ENCODE measurements at regions not wholly inside any gene's neighbourhood (a gene's known extent, or its start where the extent isn't known, plus 50 kb on each side); places are given as distances from the start of the nearest gene placed in this dataset.

DNA sequence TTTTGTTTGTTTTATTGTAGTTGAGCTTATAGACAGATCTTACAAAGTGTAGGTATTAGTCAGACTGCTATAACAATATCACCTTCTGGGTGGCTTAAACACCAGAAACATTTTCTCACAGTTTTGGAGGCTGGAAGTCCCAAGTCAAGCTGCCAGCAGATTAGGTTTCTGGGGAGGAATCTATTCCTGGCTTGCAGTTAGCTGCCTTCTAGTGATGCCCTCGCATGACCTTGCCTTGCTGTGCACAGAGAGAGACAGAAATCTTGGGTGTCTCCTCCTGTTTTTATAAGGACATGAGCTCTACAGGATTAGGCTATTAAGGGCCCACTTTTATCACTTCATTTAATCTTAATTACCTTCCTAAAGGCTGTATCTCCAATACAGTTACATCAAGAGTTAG lies 1635.2 kb downstream of the FAM181B start:
- Histone ChIP-seq H3K4me3 (ENCODE audit: insufficient read length, low read depth) (no peak overlapping the region), H3K9ac (ENCODE audit: insufficient read length, low read depth) (no peak overlapping the region), H3K4me1 (ENCODE audit: insufficient read depth, insufficient read length) (no peaks in the 10 kb centered on the region), H3K9me3 (ENCODE audit: insufficient read depth, low read length) (no peaks in the 10 kb centered on the region), H3K27me3 (ENCODE audit: insufficient read depth, insufficient read length) (no peaks in the 10 kb centered on the region), H3K36me3 (ENCODE audit: insufficient read depth, insufficient read length, low read length) (no peaks in the 10 kb centered on the region)
- no peak for DNase-seq (ENCODE audit: low read depth, low spot score)
- no peak for TF ChIP-seq ZNF274 (IDR thresholded peaks at IDR 0.05; ENCODE audit: low read depth, low read length)
- no peak for TF ChIP-seq YY1 (IDR thresholded peaks at IDR 0.05; ENCODE audit: insufficient read depth, insufficient read length)
- no peak for TF ChIP-seq SUZ12 (IDR thresholded peaks at IDR 0.05; ENCODE audit: extremely low read depth, insufficient read depth, insufficient read length)

DNA sequence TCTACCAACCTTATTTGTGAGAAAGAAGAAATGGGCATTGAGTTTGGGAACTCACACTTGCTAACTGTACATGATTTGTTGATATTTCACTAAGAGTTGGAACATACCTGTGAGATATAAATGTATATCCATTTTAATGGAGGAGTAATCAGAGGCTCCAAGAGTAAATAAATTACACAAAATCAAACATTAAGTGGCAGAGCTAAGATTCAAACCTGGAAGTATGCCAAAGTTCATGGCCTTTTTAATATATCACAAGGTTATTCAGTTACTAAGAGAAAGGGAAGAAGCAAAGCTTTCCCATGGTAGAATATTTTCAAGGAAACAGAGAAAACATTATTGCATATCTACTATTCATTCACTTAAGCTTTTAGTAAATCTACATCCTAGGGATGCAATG lies 1641.1 kb downstream of the FAM181B start:
- DNase-seq (ENCODE audit: low read depth, low spot score) = no peak
- Histone ChIP-seq H3K9me3 (ENCODE audit: insufficient read depth, low read length) (no peaks in the 10 kb centered on the region), H3K9ac (ENCODE audit: insufficient read length, low read depth) (no peak overlapping the region), H3K4me3 (ENCODE audit: insufficient read length, low read depth) (no peak overlapping the region), H3K36me3 (ENCODE audit: insufficient read depth, insufficient read length, low read length) (no peaks in the 10 kb centered on the region), H3K27me3 (ENCODE audit: insufficient read depth, insufficient read length) (no peaks in the 10 kb centered on the region), H3K4me1 (ENCODE audit: insufficient read depth, insufficient read length) (no peaks in the 10 kb centered on the region)
- TF ChIP-seq ZNF274 (IDR thresholded peaks at IDR 0.05; ENCODE audit: low read depth, low read length) (no peak), YY1 (IDR thresholded peaks at IDR 0.05; ENCODE audit: insufficient read depth, insufficient read length) (no peak), SUZ12 (IDR thresholded peaks at IDR 0.05; ENCODE audit: extremely low read depth, insufficient read depth, insufficient read length) (no peak)

DNA sequence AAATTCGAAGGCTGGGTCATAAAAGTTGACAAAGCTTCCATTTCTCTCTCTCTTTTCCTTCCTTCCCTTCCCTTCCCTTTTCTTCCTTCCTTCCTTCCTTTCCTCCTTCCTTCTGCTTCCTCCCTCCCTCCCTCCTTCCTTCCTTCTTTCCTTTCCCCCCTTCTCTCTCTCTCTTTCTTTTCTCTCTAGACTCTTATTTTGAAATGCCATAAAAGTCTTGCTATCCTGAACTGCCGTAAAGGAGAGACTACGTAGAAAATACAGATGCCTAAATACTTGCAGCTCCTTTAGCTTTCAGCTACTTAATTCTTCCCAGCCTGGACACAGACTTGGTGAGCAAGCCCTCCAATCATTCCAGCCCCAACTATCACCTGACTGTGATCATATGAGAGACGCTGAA lies 1644.4 kb downstream of the FAM181B start:
- H3K9ac ChIP-seq (ENCODE audit: insufficient read length, low read depth) = no peak overlapping the region
- H3K4me1 ChIP-seq (ENCODE audit: insufficient read depth, insufficient read length) = no peaks in the 10 kb centered on the region
- TF ChIP-seq SUZ12 (IDR thresholded peaks at IDR 0.05; ENCODE audit: extremely low read depth, insufficient read depth, insufficient read length) = no peak
- no peaks in the 10 kb centered on the region for H3K9me3 ChIP-seq (ENCODE audit: insufficient read depth, low read length)
- no peak overlapping the region for H3K4me3 ChIP-seq (ENCODE audit: insufficient read length, low read depth)
- H3K36me3 ChIP-seq (ENCODE audit: insufficient read depth, insufficient read length, low read length) = no peaks in the 10 kb centered on the region
- H3K27me3 ChIP-seq (ENCODE audit: insufficient read depth, insufficient read length) = no peaks in the 10 kb centered on the region
- DNase-seq (ENCODE audit: low read depth, low spot score) = no peak

DNA sequence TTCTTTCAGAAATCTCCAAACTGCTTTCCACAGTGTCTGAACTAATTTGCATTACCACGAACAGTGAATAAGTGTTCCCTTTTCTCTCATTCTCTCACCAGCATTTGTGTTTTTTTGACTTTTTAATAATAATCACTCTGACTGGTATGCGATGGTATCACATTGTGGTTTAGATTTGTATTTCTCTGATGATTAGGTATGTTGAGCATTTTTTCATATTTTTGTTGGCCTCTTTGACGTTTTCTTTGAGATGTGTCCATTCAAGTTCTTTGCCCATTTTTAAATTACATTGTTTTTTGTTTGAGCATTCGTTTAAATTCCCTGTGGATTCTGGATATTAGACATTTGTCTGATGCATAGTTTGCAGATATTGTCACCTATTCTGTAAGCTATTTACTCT lies 1639.6 kb upstream of the TENM4 start:
- no peak for DNase-seq (ENCODE audit: low read depth, low spot score)
- Histone ChIP-seq H3K36me3 (ENCODE audit: insufficient read depth, insufficient read length, low read length) (no peaks in the 10 kb centered on the region), H3K9me3 (ENCODE audit: insufficient read depth, low read length) (no peaks in the 10 kb centered on the region), H3K4me1 (ENCODE audit: insufficient read depth, insufficient read length) (no peaks in the 10 kb centered on the region), H3K27me3 (ENCODE audit: insufficient read depth, insufficient read length) (no peaks in the 10 kb centered on the region), H3K9ac (ENCODE audit: insufficient read length, low read depth) (no peak overlapping the region), H3K4me3 (ENCODE audit: insufficient read length, low read depth) (no peak overlapping the region)
- TF ChIP-seq YY1 (IDR thresholded peaks at IDR 0.05; ENCODE audit: insufficient read depth, insufficient read length) = no peak
- TF ChIP-seq SUZ12 (IDR thresholded peaks at IDR 0.05; ENCODE audit: extremely low read depth, insufficient read depth, insufficient read length) = no peak
- no peak for TF ChIP-seq ZNF274 (IDR thresholded peaks at IDR 0.05; ENCODE audit: low read depth, low read length)

DNA sequence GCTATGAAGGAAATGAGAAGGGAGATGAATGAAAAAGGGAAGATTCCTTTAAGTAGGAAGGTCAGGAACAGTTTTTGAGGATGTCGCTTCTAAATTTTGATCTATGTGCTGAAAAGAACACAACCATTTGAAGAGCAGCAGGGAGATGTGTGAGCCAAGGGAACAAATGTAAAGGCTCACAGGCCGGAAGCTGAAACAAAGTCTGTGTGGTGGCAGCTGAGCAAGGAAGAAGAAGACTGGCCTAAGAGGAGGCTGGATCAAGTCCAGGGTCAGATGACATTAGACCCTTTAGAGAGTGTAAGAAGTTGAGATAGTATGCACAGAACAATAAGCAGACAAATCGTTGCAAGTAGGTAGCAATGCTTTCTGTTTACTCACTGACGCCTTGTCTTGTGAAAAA lies 1631.4 kb upstream of the TENM4 start:
- no peak for DNase-seq (ENCODE audit: low read depth, low spot score)
- Histone ChIP-seq H3K9ac (ENCODE audit: insufficient read length, low read depth) (no peak overlapping the region), H3K4me3 (ENCODE audit: insufficient read length, low read depth) (no peak overlapping the region), H3K9me3 (ENCODE audit: insufficient read depth, low read length) (no peaks in the 10 kb centered on the region), H3K36me3 (ENCODE audit: insufficient read depth, insufficient read length, low read length) (no peaks in the 10 kb centered on the region), H3K4me1 (ENCODE audit: insufficient read depth, insufficient read length) (no peaks in the 10 kb centered on the region), H3K27me3 (ENCODE audit: insufficient read depth, insufficient read length) (no peaks in the 10 kb centered on the region)
- no peak for TF ChIP-seq ZNF274 (IDR thresholded peaks at IDR 0.05; ENCODE audit: low read depth, low read length)
- TF ChIP-seq YY1 (IDR thresholded peaks at IDR 0.05; ENCODE audit: insufficient read depth, insufficient read length) = no peak
- no peak for TF ChIP-seq SUZ12 (IDR thresholded peaks at IDR 0.05; ENCODE audit: extremely low read depth, insufficient read depth, insufficient read length)

DNA sequence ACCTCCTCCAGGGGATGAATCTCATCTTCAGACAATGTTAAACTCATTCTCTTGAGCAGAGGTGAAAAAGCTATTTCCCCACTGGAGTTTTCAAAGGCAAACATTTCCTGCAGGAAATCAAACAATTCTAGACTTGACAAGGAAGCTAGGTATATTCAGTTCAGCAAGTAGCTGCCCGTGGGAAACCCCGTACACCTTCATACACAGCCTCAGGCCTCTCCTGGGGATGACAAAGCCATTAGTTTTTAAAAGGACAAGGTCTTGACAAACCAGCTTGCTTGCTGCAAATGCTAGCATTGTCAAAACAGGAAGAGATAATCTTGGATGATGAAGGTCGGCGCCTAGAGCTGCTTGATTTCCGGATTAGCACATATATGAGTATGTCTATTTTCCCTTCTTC lies 1630.8 kb upstream of the TENM4 start:
- no peak for TF ChIP-seq YY1 (IDR thresholded peaks at IDR 0.05; ENCODE audit: insufficient read depth, insufficient read length)
- no peak for TF ChIP-seq SUZ12 (IDR thresholded peaks at IDR 0.05; ENCODE audit: extremely low read depth, insufficient read depth, insufficient read length)
- TF ChIP-seq ZNF274 (IDR thresholded peaks at IDR 0.05; ENCODE audit: low read depth, low read length) = no peak
- H3K36me3 ChIP-seq (ENCODE audit: insufficient read depth, insufficient read length, low read length) = no peaks in the 10 kb centered on the region
- H3K9me3 ChIP-seq (ENCODE audit: insufficient read depth, low read length) = no peaks in the 10 kb centered on the region
- DNase-seq (ENCODE audit: low read depth, low spot score) = no peak
- no peaks in the 10 kb centered on the region for H3K4me1 ChIP-seq (ENCODE audit: insufficient read depth, insufficient read length)
- H3K4me3 ChIP-seq (ENCODE audit: insufficient read length, low read depth) = no peak overlapping the region
- no peaks in the 10 kb centered on the region for H3K27me3 ChIP-seq (ENCODE audit: insufficient read depth, insufficient read length)
- H3K9ac ChIP-seq (ENCODE audit: insufficient read length, low read depth) = no peak overlapping the region

DNA sequence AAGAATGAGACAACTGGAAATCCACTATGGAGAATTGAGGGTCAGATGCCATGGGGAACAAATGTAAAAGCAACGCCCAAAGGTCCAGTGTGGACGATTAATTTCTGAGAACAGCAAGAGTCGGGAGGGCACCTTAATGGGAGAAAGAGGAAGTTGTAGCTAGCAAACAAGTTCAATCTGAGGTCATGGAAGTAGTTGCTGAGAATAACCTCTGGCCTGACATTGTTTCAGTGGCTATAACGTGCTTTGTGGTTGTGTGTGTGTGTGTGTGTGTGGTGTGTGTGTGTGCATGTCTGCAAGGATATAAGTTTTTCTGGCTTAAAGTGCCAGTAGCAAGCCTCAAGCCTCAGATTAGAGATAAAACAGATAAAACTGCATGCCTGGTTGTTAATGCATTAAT lies 1630.1 kb upstream of the TENM4 start:
- Histone ChIP-seq H3K9me3 (ENCODE audit: insufficient read depth, low read length) (no peaks in the 10 kb centered on the region), H3K9ac (ENCODE audit: insufficient read length, low read depth) (no peak overlapping the region), H3K36me3 (ENCODE audit: insufficient read depth, insufficient read length, low read length) (no peaks in the 10 kb centered on the region), H3K4me3 (ENCODE audit: insufficient read length, low read depth) (no peak overlapping the region), H3K27me3 (ENCODE audit: insufficient read depth, insufficient read length) (no peaks in the 10 kb centered on the region), H3K4me1 (ENCODE audit: insufficient read depth, insufficient read length) (no peaks in the 10 kb centered on the region)
- DNase-seq (ENCODE audit: low read depth, low spot score) = no peak
- TF ChIP-seq ZNF274 (IDR thresholded peaks at IDR 0.05; ENCODE audit: low read depth, low read length) = no peak
- TF ChIP-seq SUZ12 (IDR thresholded peaks at IDR 0.05; ENCODE audit: extremely low read depth, insufficient read depth, insufficient read length) = no peak

DNA sequence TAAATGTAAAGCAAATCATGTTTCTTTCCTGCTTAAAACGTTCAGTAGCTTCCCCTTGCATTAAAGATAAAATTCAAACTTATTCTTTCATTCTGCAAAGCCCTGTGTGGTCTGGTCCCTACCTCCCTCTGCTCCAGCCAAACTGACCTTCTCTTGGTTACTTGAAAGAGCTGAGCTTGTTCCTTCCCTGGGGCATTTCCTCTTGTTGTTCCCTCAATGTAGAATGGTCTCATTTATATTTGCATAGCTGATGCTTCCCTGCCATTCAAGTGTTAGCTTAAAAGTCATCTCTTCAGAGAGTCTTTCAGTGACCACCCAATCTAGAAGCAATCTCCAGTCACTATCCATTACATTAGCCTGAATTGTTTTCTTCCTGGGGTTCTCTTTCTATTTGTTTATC lies 1618.5 kb upstream of the TENM4 start:
- Histone ChIP-seq H3K27me3 (ENCODE audit: insufficient read depth, insufficient read length) (no peaks in the 10 kb centered on the region), H3K9ac (ENCODE audit: insufficient read length, low read depth) (no peak overlapping the region), H3K36me3 (ENCODE audit: insufficient read depth, insufficient read length, low read length) (no peaks in the 10 kb centered on the region), H3K4me3 (ENCODE audit: insufficient read length, low read depth) (no peak overlapping the region), H3K4me1 (ENCODE audit: insufficient read depth, insufficient read length) (no peaks in the 10 kb centered on the region), H3K9me3 (ENCODE audit: insufficient read depth, low read length) (no peaks in the 10 kb centered on the region)
- TF ChIP-seq SUZ12 (IDR thresholded peaks at IDR 0.05; ENCODE audit: extremely low read depth, insufficient read depth, insufficient read length) (no peak), ZNF274 (IDR thresholded peaks at IDR 0.05; ENCODE audit: low read depth, low read length) (no peak), YY1 (IDR thresholded peaks at IDR 0.05; ENCODE audit: insufficient read depth, insufficient read length) (no peak)
- peak; percentile 35 for DNase-seq (ENCODE audit: low read depth, low spot score)
